ENCODE measurements at regions not wholly inside any gene's neighbourhood (a gene's known extent, or its start where the extent isn't known, plus 50 kb on each side); places are given as distances from the start of the nearest gene placed in this dataset.
"Not testable (repeated sequence)": the region's sequence is repeated elsewhere in the genome, so short reads cannot be mapped to it uniquely, and the experiment has no call there.

DNA sequence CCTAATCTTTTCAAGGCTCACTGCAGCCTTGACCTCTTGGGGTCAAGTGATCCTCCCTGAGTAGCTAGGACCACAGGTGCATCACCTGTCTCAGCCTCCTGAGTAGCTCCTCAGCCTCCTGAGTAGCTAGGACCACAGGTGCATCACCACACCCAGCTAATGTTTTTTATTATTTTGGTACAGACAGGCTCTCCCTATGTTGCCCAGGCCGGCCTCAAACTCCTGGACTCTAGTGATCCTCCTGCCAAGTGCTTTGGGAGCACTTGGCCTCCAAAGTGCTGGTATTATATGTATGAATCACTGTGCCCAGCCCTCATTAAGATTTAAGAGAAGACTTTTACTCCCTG is 58.5 kb upstream of the S1PR1 start:
- no peak for TF ChIP-seq CTCF (IDR thresholded peaks at IDR 0.05; ENCODE audit: unreplicated experiment)
- Mint-ChIP-seq H3K9me3 (ENCODE audit: unreplicated experiment) (no peaks in the 10 kb centered on the region), H3K36me3 (ENCODE audit: low read depth, unreplicated experiment) (no peaks in the 10 kb centered on the region), H3K27ac (ENCODE audit: unreplicated experiment) (no peak overlapping the region), H3K4me3 (ENCODE audit: unreplicated experiment) (no peak overlapping the region), H3K4me1 (ENCODE audit: unreplicated experiment) (peaks cover 10% of the 10 kb centered on the region), H3K27me3 (ENCODE audit: unreplicated experiment) (no peaks in the 10 kb centered on the region)
- no peak for DNase-seq (ENCODE audit: low spot score)

DNA sequence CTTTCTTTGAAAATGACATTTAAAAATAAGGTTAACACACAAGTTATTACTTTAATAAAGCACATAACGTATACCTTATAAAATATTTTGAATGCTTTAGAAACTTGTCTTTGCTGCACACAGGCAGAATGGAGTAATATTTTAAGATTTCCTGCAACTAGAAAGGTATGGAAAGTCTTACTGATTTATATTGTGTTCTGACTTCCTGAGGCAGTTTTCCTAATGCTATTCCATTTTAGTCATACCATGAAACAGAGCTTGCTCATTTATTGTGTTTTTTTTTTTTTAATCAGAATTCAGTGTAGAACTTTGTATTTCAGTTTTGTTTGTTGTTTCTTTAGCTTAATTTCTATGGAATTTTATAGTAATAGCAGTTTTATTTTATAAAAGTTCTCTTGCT is 60.9 kb upstream of the S1PR1 start:
- Mint-ChIP-seq H3K36me3 (ENCODE audit: low read depth, unreplicated experiment) (no peaks in the 10 kb centered on the region), H3K4me1 (ENCODE audit: unreplicated experiment) (peaks cover 5% of the 10 kb centered on the region), H3K4me3 (ENCODE audit: unreplicated experiment) (no peak overlapping the region), H3K27me3 (ENCODE audit: unreplicated experiment) (no peaks in the 10 kb centered on the region), H3K9me3 (ENCODE audit: unreplicated experiment) (no peaks in the 10 kb centered on the region), H3K27ac (ENCODE audit: unreplicated experiment) (no peak overlapping the region)
- no peak for DNase-seq (ENCODE audit: low spot score)
- TF ChIP-seq CTCF (IDR thresholded peaks at IDR 0.05; ENCODE audit: unreplicated experiment): no peak

DNA sequence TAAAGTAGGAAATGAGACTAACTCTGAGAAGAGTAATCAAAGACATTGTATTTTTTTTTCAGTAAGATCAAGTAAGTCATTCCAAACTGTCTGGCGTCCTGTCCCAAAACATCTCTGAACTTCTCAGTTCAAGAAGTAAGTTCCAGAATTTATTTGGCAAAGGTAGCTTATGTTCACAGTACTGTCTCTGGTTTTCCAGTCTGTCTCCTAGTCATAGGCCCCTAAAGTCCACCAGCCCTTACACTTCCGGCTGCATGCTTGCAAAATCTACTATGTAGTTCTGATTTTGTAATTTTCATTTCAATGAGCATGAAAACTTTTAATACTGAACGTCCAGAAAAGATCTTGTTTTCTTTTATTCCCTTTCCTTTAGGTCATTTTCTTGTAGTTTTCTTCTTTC is 61.4 kb upstream of the S1PR1 start:
- Mint-ChIP-seq H3K27ac (ENCODE audit: unreplicated experiment) (no peak overlapping the region), H3K36me3 (ENCODE audit: low read depth, unreplicated experiment) (no peaks in the 10 kb centered on the region), H3K4me3 (ENCODE audit: unreplicated experiment) (no peak overlapping the region), H3K4me1 (ENCODE audit: unreplicated experiment) (peaks cover 5% of the 10 kb centered on the region), H3K9me3 (ENCODE audit: unreplicated experiment) (no peaks in the 10 kb centered on the region), H3K27me3 (ENCODE audit: unreplicated experiment) (no peaks in the 10 kb centered on the region)
- DNase-seq (ENCODE audit: low spot score): no peak
- TF ChIP-seq CTCF (IDR thresholded peaks at IDR 0.05; ENCODE audit: unreplicated experiment): no peak

- Mint-ChIP-seq H3K9me3 (ENCODE audit: unreplicated experiment) (no peaks in the 10 kb centered on the region), H3K36me3 (ENCODE audit: low read depth, unreplicated experiment) (no peaks in the 10 kb centered on the region), H3K27me3 (ENCODE audit: unreplicated experiment) (no peaks in the 10 kb centered on the region), H3K4me1 (ENCODE audit: unreplicated experiment) (peaks cover 5% of the 10 kb centered on the region), H3K27ac (ENCODE audit: unreplicated experiment) (no peak overlapping the region), H3K4me3 (ENCODE audit: unreplicated experiment) (no peak overlapping the region)
- no peak for TF ChIP-seq CTCF (IDR thresholded peaks at IDR 0.05; ENCODE audit: unreplicated experiment)
- no peak for DNase-seq (ENCODE audit: low spot score)
Measured at GRCh38 chr1:101174722-101175121, 62.1 kb upstream of the S1PR1 start.

GRCh38 chr1:101174298-101174697 is 62.5 kb upstream of the S1PR1 start:
- not testable (repeated sequence) for H3K27ac Mint-ChIP-seq (ENCODE audit: unreplicated experiment); H3K4me1 Mint-ChIP-seq (ENCODE audit: unreplicated experiment); H3K27me3 Mint-ChIP-seq (ENCODE audit: unreplicated experiment); H3K9me3 Mint-ChIP-seq (ENCODE audit: unreplicated experiment); H3K4me3 Mint-ChIP-seq (ENCODE audit: unreplicated experiment); DNase-seq (ENCODE audit: low spot score); H3K36me3 Mint-ChIP-seq (ENCODE audit: low read depth, unreplicated experiment)

- no peak for TF ChIP-seq CTCF (IDR thresholded peaks at IDR 0.05; ENCODE audit: unreplicated experiment)
- Mint-ChIP-seq H3K36me3 (ENCODE audit: low read depth, unreplicated experiment) (no peaks in the 10 kb centered on the region), H3K4me3 (ENCODE audit: unreplicated experiment) (no peak overlapping the region), H3K27ac (ENCODE audit: unreplicated experiment) (no peak overlapping the region), H3K9me3 (ENCODE audit: unreplicated experiment) (no peaks in the 10 kb centered on the region), H3K4me1 (ENCODE audit: unreplicated experiment) (no peaks in the 10 kb centered on the region), H3K27me3 (ENCODE audit: unreplicated experiment) (peaks cover 2% of the 10 kb centered on the region)
- no peak for DNase-seq (ENCODE audit: low spot score)
Measured at GRCh38 chr1:101170506-101171050, 66.2 kb upstream of the S1PR1 start.
